Breast epithelium (tissue), 3 donors: ENCODE measurements at regions not wholly inside any gene's neighbourhood (a gene's known extent, or its start where the extent isn't known, plus 50 kb on each side); places are given as distances from the start of the nearest gene placed in this dataset.

Source experiments
- CTCF ChIP-seq, 3 donors: fragments of 450-650 bp; IDR thresholded peaks; one replicate each; pipeline ENCODE4 v1.5.1; 2016 to 2017; ENCODE audit warnings: antibody characterized with exemption in 3 of 3, mild to moderate bottlenecking in 3 of 3, moderate library complexity in 3 of 3
- POLR2AphosphoS5 ChIP-seq, 3 donors: sonication (generic); formaldehyde crosslinking; IDR thresholded peaks; one replicate each; pipeline ENCODE4 v1.6.1; 2017; ENCODE audit warnings: antibody characterized with exemption in 3 of 3

- TF ChIP-seq CTCF (IDR thresholded peaks at IDR 0.05) (no peak), POLR2AphosphoS5 (IDR thresholded peaks at IDR 0.05) (no peak)
Measured at GRCh38 chr5:107020626-107021025, 650.1 kb downstream of the EFNA5 start.
